DOHH2 (cell line): ENCODE measurements at regions not wholly inside any gene's neighbourhood (a gene's known extent, or its start where the extent isn't known, plus 50 kb on each side); places are given as distances from the start of the nearest gene placed in this dataset.

ENCODE experiments used
- H3F3A ChIP-seq: fragments of 200-600 bp; sonication (generic), shearing (Covaris generic); 2 replicates; pipeline ENCODE4 v1.6.0; 2016; ENCODE audit warnings: antibody characterized with exemption, mild to moderate bottlenecking; ENCODE audit not compliant: control insufficient read depth, insufficient read depth
- H3K27ac ChIP-seq: fragments of 200-600 bp; sonication (generic); 2 replicates; pipeline ENCODE4 v1.5.1; 2014; ENCODE audit warnings: low read depth, mild to moderate bottlenecking, low read length, moderate library complexity
- H3K27me3 ChIP-seq: fragments of 200-600 bp; sonication (generic); 2 replicates; pipeline ENCODE4 v1.6.1; 2014; ENCODE audit warnings: mild to moderate bottlenecking, low read length, mixed read lengths; ENCODE audit not compliant: control insufficient read depth
- H3K36me3 ChIP-seq: fragments of 200-600 bp; sonication (generic); 2 replicates; pipeline ENCODE4 v1.6.1; 2014; ENCODE audit warnings: mild to moderate bottlenecking, low read length, moderate library complexity, mixed read lengths; ENCODE audit not compliant: control insufficient read depth
- H3K4me1 ChIP-seq: fragments of 200-600 bp; sonication (generic); 2 replicates; pipeline ENCODE4 v1.6.1; 2014; ENCODE audit warnings: mild to moderate bottlenecking, low read length, mixed read lengths; ENCODE audit not compliant: control insufficient read depth
- H3K4me2 ChIP-seq: fragments of 200-600 bp; sonication (generic); 2 replicates; pipeline ENCODE4 v1.6.0; 2014; ENCODE audit warnings: mild to moderate bottlenecking, low read length, moderate library complexity
- H3K4me3 ChIP-seq: fragments of 200-600 bp; sonication (generic); 2 replicates; pipeline ENCODE4 v1.5.1; 2014; ENCODE audit warnings: mild to moderate bottlenecking, low read length, mixed read lengths
- H3K79me2 ChIP-seq: fragments of 200-600 bp; sonication (generic); 2 replicates; pipeline ENCODE4 v1.6.1; 2014; ENCODE audit warnings: mild to moderate bottlenecking, low read length, mixed read lengths; ENCODE audit not compliant: control insufficient read depth
- H3K9me2 ChIP-seq: fragments of 200-600 bp; sonication (generic); replicated peaks from 2 replicates; pipeline ENCODE4 v1.6.1; 2014; ENCODE audit warnings: mild to moderate bottlenecking, low read length, mixed read lengths; ENCODE audit not compliant: control insufficient read depth
- H3K9me3 ChIP-seq: fragments of 200-600 bp; sonication (generic); 2 replicates; pipeline ENCODE4 v1.6.1; 2014; ENCODE audit warnings: antibody characterized with exemption, low read length, mixed read lengths; ENCODE audit not compliant: control insufficient read depth, insufficient read depth
- H4K20me1 ChIP-seq: fragments of 200-600 bp; sonication (generic); 2 replicates; pipeline ENCODE4 v1.6.0; 2014; ENCODE audit warnings: low read depth, mild to moderate bottlenecking, antibody characterized with exemption, low read length, moderate library complexity; ENCODE audit not compliant: control insufficient read depth, insufficient read depth
- EZH2phosphoT487 ChIP-seq: fragments of 200-600 bp; sonication (generic); IDR thresholded peaks from 2 replicates; pipeline ENCODE4 v1.6.1; 2017; ENCODE audit warnings: borderline replicate concordance, mild to moderate bottlenecking, antibody characterized with exemption, low read length, moderate library complexity, mixed read lengths
- TF ChIP-seq, protein P1 (sequence below): fragments of 200-600 bp; sonication (generic); IDR thresholded peaks from one replicate; pipeline ENCODE4 v1.5.1; 2014; ENCODE audit warnings: antibody characterized with exemption, mild to moderate bottlenecking, low read depth, low read length; ENCODE audit not compliant: poor library complexity, severe bottlenecking

DNA sequence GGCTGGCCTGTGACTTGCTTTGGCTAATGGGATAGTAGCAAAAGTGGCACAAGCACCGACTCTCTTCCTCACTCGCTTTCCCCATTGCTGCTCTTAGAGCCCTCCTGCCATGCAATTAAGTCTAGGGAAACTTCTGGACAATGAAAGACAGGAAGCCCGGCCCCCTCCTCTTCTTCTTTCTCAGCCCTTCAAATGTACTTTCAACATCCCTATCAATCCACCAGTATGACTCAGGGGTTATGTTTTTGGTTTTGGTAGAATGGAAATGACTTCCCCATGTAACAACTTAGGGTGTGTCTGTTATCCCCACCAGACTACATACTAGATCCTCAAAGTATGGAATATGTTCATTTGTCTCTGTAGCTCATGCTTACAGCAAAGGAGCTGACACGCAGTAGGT lies 139.0 kb upstream of the GDF10 start:
- H3K79me2 ChIP-seq: no peaks in the 10 kb centered on the region
- no peaks in the 10 kb centered on the region for H3K9me3 ChIP-seq
- H3K9me2 ChIP-seq: no peaks in the 10 kb centered on the region
- H3K4me3 ChIP-seq: no peak overlapping the region
- H3K36me3 ChIP-seq: no peaks in the 10 kb centered on the region
- H3K4me2 ChIP-seq: no peak overlapping the region
- no peaks in the 10 kb centered on the region for H4K20me1 ChIP-seq
- TF ChIP-seq EZH2phosphoT487: no peak
- TF ChIP-seq, protein P1, sequence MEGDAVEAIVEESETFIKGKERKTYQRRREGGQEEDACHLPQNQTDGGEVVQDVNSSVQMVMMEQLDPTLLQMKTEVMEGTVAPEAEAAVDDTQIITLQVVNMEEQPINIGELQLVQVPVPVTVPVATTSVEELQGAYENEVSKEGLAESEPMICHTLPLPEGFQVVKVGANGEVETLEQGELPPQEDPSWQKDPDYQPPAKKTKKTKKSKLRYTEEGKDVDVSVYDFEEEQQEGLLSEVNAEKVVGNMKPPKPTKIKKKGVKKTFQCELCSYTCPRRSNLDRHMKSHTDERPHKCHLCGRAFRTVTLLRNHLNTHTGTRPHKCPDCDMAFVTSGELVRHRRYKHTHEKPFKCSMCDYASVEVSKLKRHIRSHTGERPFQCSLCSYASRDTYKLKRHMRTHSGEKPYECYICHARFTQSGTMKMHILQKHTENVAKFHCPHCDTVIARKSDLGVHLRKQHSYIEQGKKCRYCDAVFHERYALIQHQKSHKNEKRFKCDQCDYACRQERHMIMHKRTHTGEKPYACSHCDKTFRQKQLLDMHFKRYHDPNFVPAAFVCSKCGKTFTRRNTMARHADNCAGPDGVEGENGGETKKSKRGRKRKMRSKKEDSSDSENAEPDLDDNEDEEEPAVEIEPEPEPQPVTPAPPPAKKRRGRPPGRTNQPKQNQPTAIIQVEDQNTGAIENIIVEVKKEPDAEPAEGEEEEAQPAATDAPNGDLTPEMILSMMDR: no peak
- no peaks in the 10 kb centered on the region for H3K4me1 ChIP-seq
- no peaks in the 10 kb centered on the region for H3F3A ChIP-seq
- no peak overlapping the region for H3K27ac ChIP-seq
- no peaks in the 10 kb centered on the region for H3K27me3 ChIP-seq

GRCh38 chr10:47161465-47161864 lies 138.5 kb upstream of the GDF10 start:
- H3F3A ChIP-seq: no peaks in the 10 kb centered on the region
- no peak overlapping the region for H3K4me2 ChIP-seq
- H3K4me3 ChIP-seq: no peak overlapping the region
- no peak overlapping the region for H3K27ac ChIP-seq
- H3K27me3 ChIP-seq: no peaks in the 10 kb centered on the region
- no peaks in the 10 kb centered on the region for H3K9me3 ChIP-seq
- H3K36me3 ChIP-seq: no peaks in the 10 kb centered on the region
- TF ChIP-seq EZH2phosphoT487: no peak
- TF ChIP-seq, protein P1: no peak
- H3K4me1 ChIP-seq: no peaks in the 10 kb centered on the region
- H3K79me2 ChIP-seq: no peaks in the 10 kb centered on the region
- no peaks in the 10 kb centered on the region for H3K9me2 ChIP-seq
- H4K20me1 ChIP-seq: no peaks in the 10 kb centered on the region

DNA sequence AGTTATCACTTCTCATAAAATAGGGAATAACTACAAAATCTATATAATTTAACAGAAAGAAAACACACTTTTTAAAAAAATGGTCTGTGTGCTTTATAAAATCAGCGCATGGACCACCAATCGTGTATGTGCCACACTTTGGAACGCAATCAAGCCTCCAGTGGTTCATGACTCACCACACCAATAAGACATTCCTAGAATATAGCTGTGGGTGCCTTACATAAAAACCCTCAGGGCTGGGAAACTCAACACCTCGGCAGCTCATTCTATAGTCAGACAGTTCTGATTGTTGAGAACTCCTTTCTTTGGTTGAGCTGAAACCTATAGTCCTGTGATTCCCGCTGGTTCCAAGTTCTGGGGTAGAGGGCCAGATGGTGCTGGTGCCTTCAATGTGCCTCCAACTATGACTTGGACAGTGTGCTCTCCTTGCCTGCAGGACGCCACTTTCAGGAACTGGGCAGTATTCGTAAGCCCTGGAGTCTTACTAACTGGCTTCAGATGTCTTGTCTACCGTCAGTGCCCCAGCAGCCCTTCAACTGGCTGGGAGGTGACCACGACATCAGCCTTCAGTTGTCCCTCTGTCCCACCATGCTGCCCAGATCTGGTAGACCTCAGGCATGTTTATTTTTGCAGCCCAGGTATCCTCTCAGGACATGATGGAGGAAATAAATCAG lies 135.7 kb upstream of the GDF10 start:
- H3K79me2 ChIP-seq: no peaks in the 10 kb centered on the region
- H3K36me3 ChIP-seq: no peaks in the 10 kb centered on the region
- H3K9me3 ChIP-seq: no peaks in the 10 kb centered on the region
- H3K4me2 ChIP-seq: no peak overlapping the region
- no peaks in the 10 kb centered on the region for H3K9me2 ChIP-seq
- no peaks in the 10 kb centered on the region for H3K4me1 ChIP-seq
- no peaks in the 10 kb centered on the region for H3F3A ChIP-seq
- H3K27me3 ChIP-seq: no peaks in the 10 kb centered on the region
- no peaks in the 10 kb centered on the region for H4K20me1 ChIP-seq
- H3K27ac ChIP-seq: no peak overlapping the region
- TF ChIP-seq, protein P1: no peak
- no peak for TF ChIP-seq EZH2phosphoT487
- H3K4me3 ChIP-seq: no peak overlapping the region

DNA sequence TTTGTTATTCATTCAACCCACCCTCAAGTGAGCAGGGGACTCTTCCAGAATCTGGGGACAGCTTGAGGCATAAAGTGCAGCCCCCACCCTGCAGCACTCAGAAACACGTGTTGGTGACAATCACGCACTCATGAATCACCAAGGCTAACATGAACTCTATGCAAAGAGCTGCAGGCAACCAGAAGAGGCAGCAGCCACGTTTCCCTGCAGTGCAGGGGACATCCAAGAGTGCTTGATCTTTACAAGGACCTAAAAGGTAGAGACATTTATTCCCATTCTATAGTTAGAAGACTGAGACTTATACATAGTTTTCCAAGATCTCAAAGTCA lies 135.2 kb upstream of the GDF10 start:
- Histone ChIP-seq H3F3A (no peaks in the 10 kb centered on the region), H3K36me3 (no peaks in the 10 kb centered on the region), H3K27me3 (no peaks in the 10 kb centered on the region), H3K4me1 (no peaks in the 10 kb centered on the region), H3K4me2 (no peak overlapping the region), H3K4me3 (no peak overlapping the region), H3K9me3 (no peaks in the 10 kb centered on the region), H3K79me2 (no peaks in the 10 kb centered on the region), H3K9me2 (no peaks in the 10 kb centered on the region), H3K27ac (no peak overlapping the region), H4K20me1 (no peaks in the 10 kb centered on the region)
- TF ChIP-seq, protein P1: no peak
- TF ChIP-seq EZH2phosphoT487: no peak
